GM12864 (cell line): ENCODE measurements at regions not wholly inside any gene's neighbourhood (a gene's known extent, or its start where the extent isn't known, plus 50 kb on each side); places are given as distances from the start of the nearest gene placed in this dataset.
"Not testable (repeated sequence)": the region's sequence is repeated elsewhere in the genome, so short reads cannot be mapped to it uniquely, and the experiment has no call there.

Source experiments
- DNase-seq: peaks from one replicate; pipeline ENCODE4 v3.0.0-alpha.2; 2011; ENCODE audit warnings: low read depth
- H3K4me3 ChIP-seq: 2 replicates; pipeline ENCODE4 v1.5.1; 2011; ENCODE audit warnings: mild to moderate bottlenecking, low read depth, low read length, control low read depth
- CTCF ChIP-seq: IDR thresholded peaks from 2 replicates; pipeline ENCODE4 v1.5.1; 2011; ENCODE audit warnings: low read depth, mild to moderate bottlenecking, moderate library complexity, low read length, control low read depth, inconsistent platforms; ENCODE audit errors: missing control alignments

- TF ChIP-seq CTCF, result no peak
- DNase-seq, result no peak
- no peak overlapping the region for H3K4me3 ChIP-seq
Measured at GRCh38 chr16:52925143-52925542, 127.6 kb downstream of the CHD9NB start.

DNA sequence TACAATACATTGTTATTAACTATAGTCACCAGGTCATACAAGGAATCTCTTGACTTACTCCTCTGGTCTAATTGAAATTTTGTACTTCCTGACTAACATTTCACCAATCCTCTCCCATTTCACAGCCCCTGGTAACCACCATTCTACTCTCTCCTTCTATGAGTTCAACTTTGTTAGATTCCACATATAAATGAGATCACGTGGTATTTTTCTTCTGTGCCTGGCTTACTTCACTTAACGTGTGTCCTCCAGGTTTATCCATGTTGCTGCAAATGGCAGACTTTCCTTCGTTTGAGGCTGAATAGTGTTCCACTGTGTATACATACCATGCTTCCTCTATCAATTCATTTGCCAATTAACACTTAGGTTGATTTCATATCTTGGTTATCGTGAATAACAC is 128.5 kb downstream of the CHD9NB start:
- H3K4me3 ChIP-seq, result no peak overlapping the region
- TF ChIP-seq CTCF, result no peak
- DNase-seq, result no peak

DNA sequence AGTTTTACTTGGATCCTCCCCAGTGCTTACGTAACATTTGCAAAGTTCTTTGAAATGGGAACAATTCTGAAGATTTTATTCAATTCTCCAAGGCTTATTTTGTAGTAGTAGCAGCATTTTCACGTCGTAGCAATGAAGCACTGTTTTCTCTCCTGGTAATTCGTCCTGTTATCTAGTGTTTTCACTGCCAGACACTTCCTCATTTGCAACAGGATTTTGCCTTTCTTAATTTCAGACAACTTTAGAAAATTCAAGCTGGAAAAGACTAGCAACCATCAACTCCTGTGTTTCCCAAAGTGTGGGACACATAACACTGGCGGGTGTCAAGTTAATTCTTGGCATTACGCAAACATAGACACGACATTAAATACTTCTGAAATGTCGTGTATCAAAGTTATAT is 131.6 kb downstream of the CHD9NB start:
- no peak for DNase-seq
- TF ChIP-seq CTCF, result no peak
- H3K4me3 ChIP-seq, result no peak overlapping the region

- no peak for DNase-seq
- H3K4me3 ChIP-seq, result no peak overlapping the region
- TF ChIP-seq CTCF, result no peak
Measured at GRCh38 chr16:52920331-52920730, 132.4 kb downstream of the CHD9NB start.

- no peak for TF ChIP-seq CTCF
- no peak overlapping the region for H3K4me3 ChIP-seq
- DNase-seq, result no peak
Measured at GRCh38 chr16:52914428-52914827, 138.3 kb downstream of the CHD9NB start.

DNA sequence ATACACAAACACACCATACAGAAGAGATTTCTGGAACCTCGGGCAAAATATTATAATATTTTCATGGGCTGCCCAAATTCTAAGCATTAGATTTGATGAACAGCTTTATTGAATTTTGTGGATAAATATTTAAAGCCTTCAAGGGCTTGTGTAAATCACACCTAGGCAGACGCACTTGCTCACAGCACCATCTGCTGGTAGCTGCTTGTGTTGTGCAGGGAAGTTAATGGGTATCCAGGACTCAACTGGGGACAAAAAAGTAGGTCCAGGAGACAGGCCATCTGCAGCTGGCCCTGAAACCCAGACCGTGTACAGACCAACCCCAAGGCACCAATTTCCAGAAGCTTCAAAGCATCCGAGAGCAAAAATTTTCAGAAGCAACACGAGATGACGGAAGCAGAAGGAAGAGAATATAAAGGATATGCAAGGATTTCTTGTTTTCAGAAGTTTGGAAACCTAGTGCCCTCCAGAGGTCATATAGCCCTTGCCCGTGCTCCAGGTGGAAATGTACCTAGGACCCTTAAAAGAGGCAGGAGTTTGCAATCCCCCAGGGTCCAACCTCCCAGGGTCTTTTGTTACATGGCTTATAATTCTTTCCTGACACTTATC is 140.0 kb downstream of the CHD9NB start:
- H3K4me3 ChIP-seq, result no peak overlapping the region
- DNase-seq, result no peak
- peak; percentile 79 for TF ChIP-seq CTCF

DNA sequence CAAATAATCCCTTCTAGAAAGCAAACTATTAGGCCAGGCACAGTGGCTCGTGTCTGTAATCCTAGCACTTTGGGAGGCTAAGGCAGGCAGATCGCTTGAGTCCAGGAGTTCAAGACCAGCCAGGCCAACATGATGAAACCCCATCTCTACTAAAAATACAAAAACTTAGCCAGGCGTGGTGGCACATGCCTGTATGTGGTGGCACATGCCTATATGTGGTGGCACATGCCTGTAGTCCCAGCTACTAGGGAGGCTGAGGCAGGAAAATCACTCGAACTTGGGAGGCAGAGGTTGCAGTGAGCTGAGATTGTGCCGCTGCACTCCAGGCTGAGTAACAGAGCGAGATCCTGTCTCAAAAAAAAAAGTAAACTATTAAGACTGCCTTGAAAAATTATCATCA is 144.6 kb downstream of the CHD9NB start:
- not testable (repeated sequence) for H3K4me3 ChIP-seq, DNase-seq
